ENCODE measurements at regions not wholly inside any gene's neighbourhood (a gene's known extent, or its start where the extent isn't known, plus 50 kb on each side); places are given as distances from the start of the nearest gene placed in this dataset.

- ATAC-seq (replicated peaks in 1 of 4), result no peak
- H3K9me3 ChIP-seq, result no peaks in the 10 kb centered on the region
- H3K4me3 ChIP-seq (ENCODE audit: control insufficient read depth in 1 of 2, extremely low read depth in 1 of 2, low read length in 1 of 2), result no peak overlapping the region
- no peak overlapping the region for H3K27ac ChIP-seq (ENCODE audit: low read length)
- Mint-ChIP-seq H3K27me3 (no peaks in the 10 kb centered on the region), H3K27ac (no peak overlapping the region), H3K36me3 (no peaks in the 10 kb centered on the region), H3K4me1 (no peaks in the 10 kb centered on the region), H3K9me3 (no peaks in the 10 kb centered on the region), H3K4me3 (no peak overlapping the region)
- ChIA-PET POLR2A (no interaction called here), CTCF (no interaction called here)
- no peaks in the 10 kb centered on the region for H3K36me3 ChIP-seq (ENCODE audit: control insufficient read depth in 2 of 2, extremely low read depth in 1 of 2, insufficient read depth in 1 of 2, low read length in 1 of 2)
- H3K4me1 ChIP-seq (ENCODE audit: control insufficient read depth in 1 of 2, extremely low read depth in 1 of 2, insufficient read depth in 2 of 2, low read length in 2 of 2), result no peaks in the 10 kb centered on the region
- DNase-seq, result no peak
- no peaks in the 10 kb centered on the region for H3K27me3 ChIP-seq (replicated peaks in 1 of 2; ENCODE audit: control insufficient read depth in 2 of 2, extremely low read depth in 1 of 2, insufficient read depth in 2 of 2, low read length in 1 of 2)
Measured at GRCh38 chr2:188808947-188809355, 165.2 kb upstream of the COL3A1 start.

GRCh38 chr2:188810586-188810985 lies 163.6 kb upstream of the COL3A1 start:
- Mint-ChIP-seq H3K4me1 (no peaks in the 10 kb centered on the region), H3K4me3 (no peak overlapping the region), H3K27me3 (no peaks in the 10 kb centered on the region), H3K36me3 (no peaks in the 10 kb centered on the region), H3K9me3 (no peaks in the 10 kb centered on the region), H3K27ac (no peak overlapping the region)
- H3K27me3 ChIP-seq (replicated peaks in 1 of 2; ENCODE audit: control insufficient read depth in 2 of 2, extremely low read depth in 1 of 2, insufficient read depth in 2 of 2, low read length in 1 of 2), result no peaks in the 10 kb centered on the region
- no CpG with 5 or more reads among the region's 2 CpGs for WGBS (ENCODE audit: insufficient coverage)
- DNase-seq (no peak), ATAC-seq (replicated peaks in 1 of 4) (no peak)
- no peak overlapping the region for H3K27ac ChIP-seq (ENCODE audit: low read length)
- H3K4me3 ChIP-seq (ENCODE audit: control insufficient read depth in 1 of 2, extremely low read depth in 1 of 2, low read length in 1 of 2), result no peak overlapping the region
- ChIA-PET POLR2A (no interaction called here), CTCF (no interaction called here)
- H3K4me1 ChIP-seq (ENCODE audit: control insufficient read depth in 1 of 2, extremely low read depth in 1 of 2, insufficient read depth in 2 of 2, low read length in 2 of 2), result no peaks in the 10 kb centered on the region
- H3K9me3 ChIP-seq, result no peaks in the 10 kb centered on the region
- H3K36me3 ChIP-seq (ENCODE audit: control insufficient read depth in 2 of 2, extremely low read depth in 1 of 2, insufficient read depth in 1 of 2, low read length in 1 of 2), result no peaks in the 10 kb centered on the region

DNA sequence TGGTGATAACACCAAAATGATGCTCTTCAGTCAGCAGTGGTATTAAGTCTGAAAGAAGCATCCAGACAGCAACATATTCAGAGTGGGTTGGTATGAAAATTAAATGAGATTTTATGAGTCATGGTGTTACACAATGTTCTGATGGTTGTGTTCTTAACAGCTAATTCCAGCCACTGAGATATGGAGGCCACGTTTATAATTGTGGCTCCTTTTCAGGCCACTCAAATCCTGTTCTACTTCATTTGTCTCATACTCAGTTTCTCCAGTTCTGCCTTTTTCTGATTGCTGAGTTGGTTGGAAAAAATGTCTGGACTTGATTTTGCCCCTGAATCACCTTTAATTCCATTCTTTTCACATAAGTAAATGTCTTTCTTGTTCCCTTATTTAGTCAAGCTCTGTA lies 162.7 kb upstream of the COL3A1 start:
- POLR2A ChIA-PET, result no interaction called here
- no CpG with 5 or more reads among the region's 1 CpG for WGBS (ENCODE audit: insufficient coverage)

GRCh38 chr2:188813315-188813714 lies 160.9 kb upstream of the COL3A1 start:
- H3K36me3 ChIP-seq (ENCODE audit: control insufficient read depth in 2 of 2, extremely low read depth in 1 of 2, insufficient read depth in 1 of 2, low read length in 1 of 2), result no peaks in the 10 kb centered on the region
- ChIA-PET POLR2A (no interaction called here), CTCF (no interaction called here)
- H3K4me1 ChIP-seq (ENCODE audit: control insufficient read depth in 1 of 2, extremely low read depth in 1 of 2, insufficient read depth in 2 of 2, low read length in 2 of 2), result no peaks in the 10 kb centered on the region
- no peak overlapping the region for H3K4me3 Mint-ChIP-seq
- no peaks in the 10 kb centered on the region for H3K36me3 Mint-ChIP-seq
- DNase-seq (no peak), ATAC-seq (replicated peaks in 1 of 4) (no peak)
- H3K9me3 Mint-ChIP-seq, result no peaks in the 10 kb centered on the region
- WGBS (ENCODE audit: insufficient coverage), result no CpG with 5 or more reads among the region's 3 CpGs
- H3K27me3 ChIP-seq (replicated peaks in 1 of 2; ENCODE audit: control insufficient read depth in 2 of 2, extremely low read depth in 1 of 2, insufficient read depth in 2 of 2, low read length in 1 of 2), result no peaks in the 10 kb centered on the region
- no peaks in the 10 kb centered on the region for H3K27me3 Mint-ChIP-seq
- no peaks in the 10 kb centered on the region for H3K9me3 ChIP-seq
- no peak overlapping the region for H3K27ac ChIP-seq (ENCODE audit: low read length)
- H3K27ac Mint-ChIP-seq, result no peak overlapping the region
- H3K4me3 ChIP-seq (ENCODE audit: control insufficient read depth in 1 of 2, extremely low read depth in 1 of 2, low read length in 1 of 2), result no peak overlapping the region
- no peaks in the 10 kb centered on the region for H3K4me1 Mint-ChIP-seq

More for the DNA sequence above, 162.7 kb upstream of the COL3A1 start:
- Mint-ChIP-seq H3K4me3 (no peak overlapping the region), H3K27me3 (no peaks in the 10 kb centered on the region), H3K36me3 (no peaks in the 10 kb centered on the region), H3K27ac (no peak overlapping the region), H3K9me3 (no peaks in the 10 kb centered on the region), H3K4me1 (no peaks in the 10 kb centered on the region)
- no peak overlapping the region for H3K4me3 ChIP-seq (ENCODE audit: control insufficient read depth in 1 of 2, extremely low read depth in 1 of 2, low read length in 1 of 2)
- H3K27ac ChIP-seq (ENCODE audit: low read length), result no peak overlapping the region
- no peaks in the 10 kb centered on the region for H3K9me3 ChIP-seq
- DNase-seq (no peak), ATAC-seq (replicated peaks in 1 of 4) (no peak)
- H3K36me3 ChIP-seq (ENCODE audit: control insufficient read depth in 2 of 2, extremely low read depth in 1 of 2, insufficient read depth in 1 of 2, low read length in 1 of 2), result no peaks in the 10 kb centered on the region
- H3K4me1 ChIP-seq (ENCODE audit: control insufficient read depth in 1 of 2, extremely low read depth in 1 of 2, insufficient read depth in 2 of 2, low read length in 2 of 2), result no peaks in the 10 kb centered on the region
- CTCF ChIA-PET, result interaction anchor here in 1 of 2 donors (0.6 kb wide), 1 partner anchor 38 kb away, joined by 3 read pairs; no protein-coding TSS in a partner anchor
- H3K27me3 ChIP-seq (replicated peaks in 1 of 2; ENCODE audit: control insufficient read depth in 2 of 2, extremely low read depth in 1 of 2, insufficient read depth in 2 of 2, low read length in 1 of 2), result no peaks in the 10 kb centered on the region

- H3K27ac ChIP-seq (ENCODE audit: low read length), result no peak overlapping the region
- Mint-ChIP-seq H3K36me3 (no peaks in the 10 kb centered on the region), H3K4me3 (no peak overlapping the region), H3K27me3 (no peaks in the 10 kb centered on the region), H3K4me1 (no peaks in the 10 kb centered on the region), H3K27ac (no peak overlapping the region), H3K9me3 (no peaks in the 10 kb centered on the region)
- H3K4me3 ChIP-seq (ENCODE audit: control insufficient read depth in 1 of 2, extremely low read depth in 1 of 2, low read length in 1 of 2), result no peak overlapping the region
- ChIA-PET POLR2A (no interaction called here), CTCF (no interaction called here)
- H3K4me1 ChIP-seq (ENCODE audit: control insufficient read depth in 1 of 2, extremely low read depth in 1 of 2, insufficient read depth in 2 of 2, low read length in 2 of 2), result no peaks in the 10 kb centered on the region
- DNase-seq (no peak), ATAC-seq (replicated peaks in 1 of 4) (no peak)
- H3K27me3 ChIP-seq (replicated peaks in 1 of 2; ENCODE audit: control insufficient read depth in 2 of 2, extremely low read depth in 1 of 2, insufficient read depth in 2 of 2, low read length in 1 of 2), result no peaks in the 10 kb centered on the region
- no peaks in the 10 kb centered on the region for H3K9me3 ChIP-seq
- H3K36me3 ChIP-seq (ENCODE audit: control insufficient read depth in 2 of 2, extremely low read depth in 1 of 2, insufficient read depth in 1 of 2, low read length in 1 of 2), result no peaks in the 10 kb centered on the region
- WGBS (ENCODE audit: insufficient coverage), result 66% methylated on average over 3 of the region's 5 CpGs
Measured at GRCh38 chr2:188813857-188814256, 160.3 kb upstream of the COL3A1 start.

DNA sequence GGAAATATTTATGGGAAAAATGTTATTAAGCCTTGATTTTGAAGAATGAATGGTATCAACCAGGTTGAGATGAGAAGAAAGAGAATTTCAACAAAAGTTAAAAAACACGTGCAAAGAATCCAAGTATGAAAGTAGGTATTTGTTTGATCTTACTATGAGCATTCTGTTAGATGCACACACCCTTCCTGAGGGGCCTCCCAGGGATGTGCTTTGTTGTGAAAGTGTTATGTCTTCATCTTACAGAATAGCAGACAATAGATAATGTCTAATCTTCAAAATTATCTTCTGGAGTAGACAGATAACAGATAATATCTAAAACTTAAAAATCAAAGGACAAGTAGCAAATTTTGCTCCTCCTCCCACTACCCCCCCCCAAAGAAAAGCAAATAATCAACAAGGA lies 155.2 kb upstream of the COL3A1 start:
- no peak overlapping the region for H3K27ac ChIP-seq (ENCODE audit: low read length)
- DNase-seq (no peak), ATAC-seq (replicated peaks in 1 of 4) (no peak)
- H3K27ac Mint-ChIP-seq, result no peak overlapping the region
- no peak overlapping the region for H3K4me3 ChIP-seq (ENCODE audit: control insufficient read depth in 1 of 2, extremely low read depth in 1 of 2, low read length in 1 of 2)
- H3K4me3 Mint-ChIP-seq, result no peak overlapping the region
- no peaks in the 10 kb centered on the region for H3K36me3 Mint-ChIP-seq
- H3K4me1 ChIP-seq (ENCODE audit: control insufficient read depth in 1 of 2, extremely low read depth in 1 of 2, insufficient read depth in 2 of 2, low read length in 2 of 2), result peaks cover 0 to 5% of the 10 kb centered on the region in 2 experiments
- 71% methylated on average over 1 of the region's 1 CpG for WGBS (ENCODE audit: insufficient coverage)
- H3K9me3 ChIP-seq, result no peaks in the 10 kb centered on the region
- peaks cover 0 to 7% (median 0%) of the 10 kb centered on the region in 3 donors for H3K9me3 Mint-ChIP-seq
- no peaks in the 10 kb centered on the region for H3K4me1 Mint-ChIP-seq
- H3K27me3 Mint-ChIP-seq, result no peaks in the 10 kb centered on the region
- H3K36me3 ChIP-seq (ENCODE audit: control insufficient read depth in 2 of 2, extremely low read depth in 1 of 2, insufficient read depth in 1 of 2, low read length in 1 of 2), result no peaks in the 10 kb centered on the region
- H3K27me3 ChIP-seq (replicated peaks in 1 of 2; ENCODE audit: control insufficient read depth in 2 of 2, extremely low read depth in 1 of 2, insufficient read depth in 2 of 2, low read length in 1 of 2), result no peaks in the 10 kb centered on the region
- ChIA-PET POLR2A (no interaction called here), CTCF (no interaction called here)

- CTCF ChIA-PET, result no interaction called here
- POLR2A ChIA-PET, result interaction anchor here in 1 of 2 donors (0.7 kb wide), 1 partner anchor 109 kb away, joined by 3 read pairs; no protein-coding TSS in a partner anchor
- ATAC-seq (replicated peaks in 1 of 4) (no peak), DNase-seq (no peak)
- H3K36me3 ChIP-seq (ENCODE audit: control insufficient read depth in 2 of 2, extremely low read depth in 1 of 2, insufficient read depth in 1 of 2, low read length in 1 of 2), result no peaks in the 10 kb centered on the region
- Mint-ChIP-seq H3K9me3 (peaks cover 0 to 7% (median 0%) of the 10 kb centered on the region in 3 donors), H3K27ac (no peak overlapping the region), H3K4me1 (no peaks in the 10 kb centered on the region), H3K27me3 (no peaks in the 10 kb centered on the region), H3K4me3 (no peak overlapping the region), H3K36me3 (no peaks in the 10 kb centered on the region)
- 66% methylated on average over 2 of the region's 3 CpGs for WGBS (ENCODE audit: insufficient coverage)
- no peak overlapping the region for H3K27ac ChIP-seq (ENCODE audit: low read length)
- H3K4me3 ChIP-seq (ENCODE audit: control insufficient read depth in 1 of 2, extremely low read depth in 1 of 2, low read length in 1 of 2), result no peak overlapping the region
- H3K4me1 ChIP-seq (ENCODE audit: control insufficient read depth in 1 of 2, extremely low read depth in 1 of 2, insufficient read depth in 2 of 2, low read length in 2 of 2), result peaks cover 0 to 5% of the 10 kb centered on the region in 2 experiments
- no peaks in the 10 kb centered on the region for H3K9me3 ChIP-seq
- no peaks in the 10 kb centered on the region for H3K27me3 ChIP-seq (replicated peaks in 1 of 2; ENCODE audit: control insufficient read depth in 2 of 2, extremely low read depth in 1 of 2, insufficient read depth in 2 of 2, low read length in 1 of 2)
Measured at GRCh38 chr2:188819792-188820191, 154.4 kb upstream of the COL3A1 start.
